Liver (tissue), 8 donors: ENCODE measurements at regions not wholly inside any gene's neighbourhood (a gene's known extent, or its start where the extent isn't known, plus 50 kb on each side); places are given as distances from the start of the nearest gene placed in this dataset.

ENCODE experiments used
- DNase-seq: peaks from one replicate; pipeline ENCODE4 v3.0.0-alpha.2; 2017; ENCODE audit warnings: low spot score
- H3K27ac ChIP-seq, 2 donors: one replicate each; pipeline ENCODE4 v1.7.0; 2013; ENCODE audit warnings: inconsistent platforms in 2 of 2, low read length in 2 of 2, control low read depth in 1 of 2, low read depth in 1 of 2, mild to moderate bottlenecking in 1 of 2
- H3K27me3 ChIP-seq, 4 donors: one replicate each; pipeline versions ENCODE4 v1.6.1 to v1.7.0; 2013; ENCODE audit warnings: low read length in 3 of 4, inconsistent platforms in 1 of 4, mild to moderate bottlenecking in 1 of 4, moderate library complexity in 1 of 4; ENCODE audit not compliant: control insufficient read depth in 4 of 4, insufficient read depth in 4 of 4
- H3K36me3 ChIP-seq, 4 donors: one replicate each; pipeline versions ENCODE4 v1.6.1 to v1.7.0; 2013; ENCODE audit warnings: low read length in 3 of 4, mild to moderate bottlenecking in 3 of 4, low read depth in 1 of 4, moderate library complexity in 1 of 4; ENCODE audit not compliant: control insufficient read depth in 4 of 4, insufficient read depth in 3 of 4
- H3K4me1 ChIP-seq, 4 donors: one replicate each; pipeline versions ENCODE4 v1.6.1 to v1.7.0; 2013; ENCODE audit warnings: low read length in 3 of 4, mild to moderate bottlenecking in 3 of 4, moderate library complexity in 1 of 4; ENCODE audit not compliant: control insufficient read depth in 4 of 4, insufficient read depth in 4 of 4
- H3K4me3 ChIP-seq, 3 donors: one replicate each; pipeline versions ENCODE4 v1.6.1 to v1.7.0; 2013; ENCODE audit warnings: low read length in 3 of 3, control low read depth in 1 of 3, low read depth in 1 of 3, mild to moderate bottlenecking in 1 of 3
- H3K9ac ChIP-seq, 2 donors: one replicate each; pipeline ENCODE4 v1.7.0; 2013; ENCODE audit warnings: low read length in 2 of 2, mild to moderate bottlenecking in 2 of 2, moderate library complexity in 2 of 2, control low read depth in 1 of 2, low read depth in 1 of 2
- H3K9me3 ChIP-seq, 4 donors: one replicate each; pipeline versions ENCODE4 v1.6.1 to v1.7.0; 2013; ENCODE audit warnings: low read length in 3 of 4; ENCODE audit not compliant: control insufficient read depth in 4 of 4
- ATF3 ChIP-seq: IDR thresholded peaks from 2 replicates; pipeline ENCODE4 v1.6.1; 2016; ENCODE audit warnings: antibody characterized with exemption
- CTCF ChIP-seq: fragments of 150-350 bp; IDR thresholded peaks from 2 replicates; pipeline ENCODE4 v1.5.1; 2017; ENCODE audit warnings: improper control_type of control experiment, low read depth, low read length; ENCODE audit not compliant: missing input control
- FOXA2 ChIP-seq: IDR thresholded peaks from 2 replicates; pipeline ENCODE4 v1.6.1; 2016; ENCODE audit warnings: antibody characterized with exemption
- GABPA ChIP-seq, 2 donors: IDR thresholded peaks in 1 of 2; conservative IDR thresholded peaks in 1 of 2; 2 replicates each; pipeline ENCODE4 v1.6.1; 2016; ENCODE audit warnings: antibody characterized with exemption in 2 of 2, mild to moderate bottlenecking in 1 of 2, moderate library complexity in 1 of 2
- HNF4G ChIP-seq: IDR thresholded peaks from 2 replicates; pipeline ENCODE4 v1.6.1; 2016; ENCODE audit warnings: antibody characterized with exemption
- JUND ChIP-seq, 2 donors: IDR thresholded peaks; 2 replicates each; pipeline ENCODE4 v1.6.1; 2016; ENCODE audit warnings: antibody characterized with exemption in 2 of 2
- MAX ChIP-seq: IDR thresholded peaks from 2 replicates; pipeline ENCODE4 v1.6.1; 2016; ENCODE audit warnings: antibody characterized with exemption
- RAD21 ChIP-seq, 2 donors: IDR thresholded peaks; 2 replicates each; pipeline ENCODE4 v1.6.1; 2016; ENCODE audit warnings: antibody characterized with exemption in 2 of 2, mild to moderate bottlenecking in 2 of 2
- RXRA ChIP-seq, 2 donors: IDR thresholded peaks; 2 replicates each; pipeline ENCODE4 v1.6.1; 2017 to 2018; ENCODE audit warnings: antibody characterized with exemption in 2 of 2, mild to moderate bottlenecking in 1 of 2
- SP1 ChIP-seq: IDR thresholded peaks from 2 replicates; pipeline ENCODE4 v1.6.1; 2018; ENCODE audit warnings: antibody characterized with exemption, mild to moderate bottlenecking
- TAF1 ChIP-seq: conservative IDR thresholded peaks from 2 replicates; pipeline ENCODE4 v1.6.1; 2016; ENCODE audit warnings: antibody characterized with exemption, mild to moderate bottlenecking
- ZBTB33 ChIP-seq: IDR thresholded peaks from 2 replicates; pipeline ENCODE4 v1.6.1; 2016; ENCODE audit warnings: antibody characterized with exemption
- WGBS: extraction: QIAGEN DNeasy Blood & Tissue Kit; methylation state at CpG from one replicate; pipeline ENCODE4 v1.1.7; 2013; 5-methylcytosine and 5-hydroxymethylcytosine counted together
- donor health status: healthy.
- donor health status: healthy.
- donor health status: healthy.
- donor health status: healthy.
- donor health status: healthy.

GRCh38 chr13:99150575-99151361 is 49.9 kb upstream of the UBAC2 start:
- H3K4me1 ChIP-seq = no peaks in the 10 kb centered on the region
- TF ChIP-seq CTCF (no peak), ATF3 (no peak), GABPA (IDR thresholded peaks at IDR 0.05 in 1 of 2, conservative IDR thresholded peaks at IDR 0.05 in 1 of 2) (no peak), HNF4G (no peak), MAX (no peak), RXRA (IDR thresholded peaks at IDR 0.05) (no peak), RAD21 (IDR thresholded peaks at IDR 0.05) (no peak), SP1 (no peak), TAF1 (no peak), JUND (IDR thresholded peaks at IDR 0.05) (no peak), FOXA2 (no peak), ZBTB33 (no peak)
- no peak for DNase-seq
- no peak overlapping the region for H3K4me3 ChIP-seq
- whole genome bisulfite sequencing = 89% methylated on average over 7 of the region's 7 CpGs
- H3K27ac ChIP-seq = no peak overlapping the region
- no peak overlapping the region for H3K9ac ChIP-seq
- H3K27me3 ChIP-seq = no peaks in the 10 kb centered on the region
- H3K9me3 ChIP-seq = no peaks in the 10 kb centered on the region
- H3K36me3 ChIP-seq = no peaks in the 10 kb centered on the region
